ENCODE measurements at regions not wholly inside any gene's neighbourhood (a gene's known extent, or its start where the extent isn't known, plus 50 kb on each side); places are given as distances from the start of the nearest gene placed in this dataset.

- TF ChIP-seq POLR2A (IDR thresholded peaks at IDR 0.05; ENCODE audit: low read length) (no peak), GATA1 (IDR thresholded peaks at IDR 0.05; ENCODE audit: low read depth, low read length) (no peak)
- no peak for DNase-seq
These were observed 54.9 kb downstream of the KLHDC7A start for GRCh38 chr1:18535391-18536210.

- DNase-seq = no peak
- TF ChIP-seq POLR2A (IDR thresholded peaks at IDR 0.05; ENCODE audit: low read length) (no peak), GATA1 (IDR thresholded peaks at IDR 0.05; ENCODE audit: low read depth, low read length) (no peak)
These were observed 55.6 kb downstream of the KLHDC7A start for GRCh38 chr1:18536356-18536755.

- TF ChIP-seq GATA1 (IDR thresholded peaks at IDR 0.05; ENCODE audit: low read depth, low read length) (no peak), POLR2A (IDR thresholded peaks at IDR 0.05; ENCODE audit: low read length) (no peak)
These were observed 56.2 kb downstream of the KLHDC7A start for GRCh38 chr1:18536915-18537314.

DNA sequence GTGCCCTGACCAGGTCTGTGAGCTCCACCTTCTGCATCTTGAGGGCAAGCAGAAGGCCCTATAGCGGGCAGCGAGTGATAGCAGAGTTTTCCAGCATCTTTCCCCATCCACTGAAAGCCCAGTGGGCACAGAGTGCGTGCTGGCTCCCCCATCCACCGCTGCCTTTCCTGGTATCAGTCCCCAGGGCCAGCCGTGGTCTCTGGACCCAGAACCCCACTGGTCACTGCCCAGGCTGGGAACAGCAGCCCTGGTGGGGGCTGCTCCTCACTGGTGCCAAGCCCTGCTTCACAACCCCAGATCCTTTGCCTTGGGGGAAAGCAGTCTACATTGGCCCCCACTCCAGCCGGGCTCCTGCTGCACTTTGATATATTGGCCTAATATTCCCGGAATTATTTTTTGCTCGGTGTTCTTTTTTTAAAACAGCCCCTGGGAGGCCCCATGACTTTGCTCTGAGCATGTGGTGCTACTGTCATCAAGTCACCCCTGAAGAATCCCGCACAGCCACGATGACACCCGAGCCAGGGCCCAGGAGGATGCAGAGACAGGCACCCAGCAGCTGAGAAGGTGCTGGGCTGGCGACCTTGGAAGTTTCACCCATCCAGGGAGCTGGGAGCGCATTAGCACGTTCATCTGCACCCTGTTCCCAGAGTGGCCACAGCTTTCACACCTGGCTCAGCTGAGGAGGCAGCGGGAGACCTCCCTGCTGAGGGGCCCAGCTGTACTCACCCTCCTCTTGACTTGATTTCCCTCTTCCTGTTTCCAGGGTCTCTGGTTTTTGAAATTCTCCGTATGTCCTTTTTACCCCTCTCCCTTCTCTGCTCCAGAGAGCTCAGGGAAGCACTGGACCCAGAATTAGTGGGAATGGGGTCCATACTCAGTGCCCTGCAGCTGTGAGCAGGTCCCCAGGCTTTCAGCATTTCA is 56.9 kb downstream of the KLHDC7A start:
- TF ChIP-seq POLR2A (IDR thresholded peaks at IDR 0.05; ENCODE audit: low read length) (no peak), GATA1 (IDR thresholded peaks at IDR 0.05; ENCODE audit: low read depth, low read length) (no peak)
- DNase-seq = no peak

More at GRCh38 chr1:18536915-18537314, 56.2 kb downstream of the KLHDC7A start:
- DNase-seq = no peak

DNA sequence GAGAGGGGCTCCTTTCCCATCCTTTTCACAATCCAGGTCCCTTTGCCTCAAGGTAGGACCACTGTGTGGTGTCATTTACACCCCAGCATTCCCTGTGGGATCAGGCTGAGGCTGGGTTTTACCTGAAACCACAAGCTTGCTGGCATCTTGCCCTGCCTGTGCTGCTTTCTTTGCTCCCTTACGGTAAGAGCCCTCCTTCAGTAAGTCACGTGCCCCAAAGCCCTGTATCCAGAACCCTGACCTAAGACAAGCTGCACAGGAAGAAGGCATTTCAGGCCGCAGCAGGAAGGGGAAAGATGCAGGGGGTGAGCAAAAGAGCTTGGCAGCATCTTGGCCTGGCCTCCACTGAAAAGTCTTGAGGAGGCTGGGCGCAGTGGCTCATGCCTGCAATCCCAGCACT is 58.4 kb downstream of the KLHDC7A start:
- TF ChIP-seq GATA1 (IDR thresholded peaks at IDR 0.05; ENCODE audit: low read depth, low read length) = no peak
- TF ChIP-seq POLR2A (IDR thresholded peaks at IDR 0.05; ENCODE audit: low read length) = no peak
- DNase-seq = no peak

DNA sequence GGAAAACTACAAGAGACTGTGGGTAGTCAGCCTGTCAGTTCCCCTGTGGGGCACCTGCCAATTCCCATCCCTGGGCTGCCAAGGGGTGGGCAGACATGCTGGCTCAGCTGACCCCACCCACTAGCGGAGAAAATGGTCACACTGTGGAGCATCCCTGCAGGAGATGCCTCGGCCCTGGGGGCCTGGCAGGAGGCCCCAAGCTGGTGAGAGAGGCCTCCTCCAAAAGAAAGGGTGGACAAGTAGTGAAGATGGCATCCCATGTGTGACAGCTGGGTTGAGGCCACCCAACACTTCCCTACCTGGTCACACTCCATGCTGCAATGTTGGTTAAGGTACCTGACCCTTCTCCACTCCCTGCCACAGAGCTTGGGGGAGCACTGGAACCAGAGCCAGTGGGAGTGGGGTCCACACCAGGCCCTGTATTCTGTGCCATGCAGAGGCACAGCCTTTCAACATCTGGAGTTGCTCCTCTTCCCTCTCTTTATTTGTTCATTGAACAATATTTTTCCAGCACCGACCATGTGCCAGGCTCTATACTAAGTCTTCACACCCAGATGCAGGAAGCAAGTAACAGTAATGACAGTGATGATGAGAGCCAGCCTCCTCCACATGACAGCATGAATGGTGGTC is 59.5 kb downstream of the KLHDC7A start:
- no peak for DNase-seq
- TF ChIP-seq POLR2A (IDR thresholded peaks at IDR 0.05; ENCODE audit: low read length) (no peak), GATA1 (IDR thresholded peaks at IDR 0.05; ENCODE audit: low read depth, low read length) (no peak)

GRCh38 chr1:18541046-18541795 is 60.5 kb downstream of the KLHDC7A start:
- TF ChIP-seq POLR2A (IDR thresholded peaks at IDR 0.05; ENCODE audit: low read length) (no peak), GATA1 (IDR thresholded peaks at IDR 0.05; ENCODE audit: low read depth, low read length) (no peak)

GRCh38 chr1:18542351-18542750 is 61.6 kb downstream of the KLHDC7A start:
- TF ChIP-seq POLR2A (IDR thresholded peaks at IDR 0.05; ENCODE audit: low read length) = no peak
- no peak for TF ChIP-seq GATA1 (IDR thresholded peaks at IDR 0.05; ENCODE audit: low read depth, low read length)
- DNase-seq = no peak

More at GRCh38 chr1:18541046-18541795, 60.5 kb downstream of the KLHDC7A start:
- no peak for DNase-seq

- no peak for TF ChIP-seq GATA1 (IDR thresholded peaks at IDR 0.05; ENCODE audit: low read depth, low read length)
- no peak for TF ChIP-seq POLR2A (IDR thresholded peaks at IDR 0.05; ENCODE audit: low read length)
- DNase-seq = no peak
These were observed 65.3 kb downstream of the KLHDC7A start for GRCh38 chr1:18546026-18546425.

GRCh38 chr1:18547460-18547859 is 66.7 kb downstream of the KLHDC7A start:
- DNase-seq = no peak
- TF ChIP-seq GATA1 (IDR thresholded peaks at IDR 0.05; ENCODE audit: low read depth, low read length) (no peak), POLR2A (IDR thresholded peaks at IDR 0.05; ENCODE audit: low read length) (no peak)

DNA sequence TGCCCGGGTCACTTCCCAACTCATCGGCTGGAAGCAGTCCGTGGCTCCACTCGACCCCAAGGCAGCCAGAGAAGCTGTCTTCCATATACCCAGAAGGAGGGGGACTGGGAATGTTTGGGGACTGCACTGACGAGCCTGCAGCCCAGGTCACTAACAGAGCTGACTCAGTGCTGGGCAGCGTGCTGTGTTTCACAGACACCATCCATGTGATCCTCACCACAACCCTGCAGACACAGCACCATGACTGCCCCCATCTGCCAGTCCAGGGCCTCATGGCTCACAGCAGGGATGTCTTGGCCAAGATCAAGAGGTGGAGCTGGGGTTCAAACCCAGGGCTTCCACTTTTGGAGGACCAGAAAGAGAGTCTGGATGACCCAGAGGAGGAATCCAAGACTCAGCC is 67.9 kb downstream of the KLHDC7A start:
- DNase-seq = no peak
- TF ChIP-seq GATA1 (IDR thresholded peaks at IDR 0.05; ENCODE audit: low read depth, low read length) (no peak), POLR2A (IDR thresholded peaks at IDR 0.05; ENCODE audit: low read length) (no peak)

- DNase-seq = no peak
- no peak for TF ChIP-seq GATA1 (IDR thresholded peaks at IDR 0.05; ENCODE audit: low read depth, low read length)
- TF ChIP-seq POLR2A (IDR thresholded peaks at IDR 0.05; ENCODE audit: low read length) = no peak
These were observed 68.4 kb downstream of the KLHDC7A start for GRCh38 chr1:18549106-18549505.

DNA sequence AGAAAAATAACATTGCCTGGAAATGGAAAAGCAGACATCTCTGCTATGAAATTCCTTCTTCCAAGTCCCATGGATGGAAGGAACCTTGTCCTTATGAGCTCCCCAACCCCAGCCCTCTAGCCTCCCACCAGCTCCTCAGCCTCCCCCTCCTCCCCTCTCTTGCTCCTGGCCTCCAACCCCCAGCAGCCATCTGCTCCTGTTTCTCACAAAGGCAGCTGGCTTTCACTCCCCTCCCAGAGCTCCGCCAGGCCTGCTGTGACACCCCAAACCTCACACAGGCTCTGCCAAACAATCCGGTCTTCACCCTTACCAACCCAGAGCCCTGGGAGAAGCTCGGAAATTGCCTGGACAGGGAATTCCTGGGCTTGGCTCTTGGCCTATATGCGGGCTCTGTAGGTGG is 69.2 kb downstream of the KLHDC7A start:
- DNase-seq = no peak
- TF ChIP-seq POLR2A (IDR thresholded peaks at IDR 0.05; ENCODE audit: low read length) = no peak
